Stimulated activated CD4-positive, alpha-beta T cell treated with anti-CD3 and anti-CD28 coated beads, Interleukin-15, amount 100 ng/mL, for 24 hours (primary cell): ENCODE measurements at regions not wholly inside any gene's neighbourhood (a gene's known extent, or its start where the extent isn't known, plus 50 kb on each side); places are given as distances from the start of the nearest gene placed in this dataset.

Experiments
- DNase-seq: peaks from one replicate; pipeline ENCODE4 v3.0.0-alpha.2; 2020

- no peak for DNase-seq
Measured at GRCh38 chr7:25638590-25639244, 410.4 kb upstream of the NPVF start.

GRCh38 chr7:25642849-25643248 lies 414.6 kb upstream of the NPVF start:
- no peak for DNase-seq

- no peak for DNase-seq
Measured at GRCh38 chr7:25643286-25643685, 415.0 kb upstream of the NPVF start.

- no peak for DNase-seq
Measured at GRCh38 chr7:25643770-25644394, 415.6 kb upstream of the NPVF start.

- DNase-seq, result no peak
Measured at GRCh38 chr7:25646726-25647413, 418.6 kb upstream of the NPVF start.

- no peak for DNase-seq
Measured at GRCh38 chr7:25647872-25648271, 419.6 kb upstream of the NPVF start.

- no peak for DNase-seq
Measured at GRCh38 chr7:25652366-25652765, 424.1 kb upstream of the NPVF start.

- DNase-seq, result no peak
Measured at GRCh38 chr7:25653384-25653783, 425.1 kb upstream of the NPVF start.

- DNase-seq, result no peak
Measured at GRCh38 chr7:25656071-25656470, 427.8 kb upstream of the NPVF start.

GRCh38 chr7:25656581-25657026 lies 428.3 kb upstream of the NPVF start:
- no peak for DNase-seq

- no peak for DNase-seq
Measured at GRCh38 chr7:25658375-25658774, 430.1 kb upstream of the NPVF start.

- no peak for DNase-seq
Measured at GRCh38 chr7:25659841-25660240, 431.6 kb upstream of the NPVF start.

- DNase-seq, result no peak
Measured at GRCh38 chr7:25662841-25663800, 434.8 kb upstream of the NPVF start.

- no peak for DNase-seq
Measured at GRCh38 chr7:25663877-25664276, 435.6 kb upstream of the NPVF start.

GRCh38 chr7:25664593-25664992 lies 436.3 kb upstream of the NPVF start:
- no peak for DNase-seq

GRCh38 chr7:25665374-25665773 lies 437.1 kb upstream of the NPVF start:
- DNase-seq, result no peak

GRCh38 chr7:25665903-25666670 lies 437.8 kb upstream of the NPVF start:
- DNase-seq, result no peak

- DNase-seq, result no peak
Measured at GRCh38 chr7:25666671-25667060, 438.4 kb upstream of the NPVF start.

GRCh38 chr7:25669281-25669781 lies 441.0 kb upstream of the NPVF start:
- no peak for DNase-seq

GRCh38 chr7:25669961-25670841 lies 441.9 kb upstream of the NPVF start:
- no peak for DNase-seq

- DNase-seq, result no peak
Measured at GRCh38 chr7:25671111-25671510, 442.8 kb upstream of the NPVF start.
